K562 (cell line): ENCODE measurements at regions not wholly inside any gene's neighbourhood (a gene's known extent, or its start where the extent isn't known, plus 50 kb on each side); places are given as distances from the start of the nearest gene placed in this dataset.
"Not testable (repeated sequence)": the region's sequence is repeated elsewhere in the genome, so short reads cannot be mapped to it uniquely, and the experiment has no call there.

Experiments
- ATAC-seq: fragments of 200-7000 bp; cut with Tn5 transposase; 3 replicates; pipeline ENCODE4 v1.9.1; 2020; ENCODE audit warnings: moderate library complexity
- BruUV-seq: library from RNA; stranded (reverse); fragments of 400-500 nt; replicated peaks from 2 replicates; lab custom pipeline; 2021; lab: Mats Ljungman, UMichigan
- CTCF ChIA-PET: fragments of 300-600 bp; formaldehyde crosslinking; extraction: SDS; loops from one replicate; lab custom pipeline; 2021; ENCODE audit warnings: low intra/inter-chr PET ratio; lab: Yijun Ruan, JAX
- POLR2A ChIA-PET: fragments of 300-600, 350-650 bp; sonication (Branson Sonifier 250); formaldehyde crosslinking; extraction: SDS; loops from one replicate; lab custom pipeline; 2021; ENCODE audit warnings: antibody characterized with exemption, inconsistent platforms; lab: Yijun Ruan, JAX
- DNase-seq, 4 experiments: peaks; one replicate each; pipeline versions ENCODE4 v3.0.0 to v3.0.0-alpha.2; 2011 to 2018; ENCODE audit warnings: low spot score in 3 of 4, mixed read lengths in 3 of 4; ENCODE audit errors: extremely low read depth in 1 of 4
- FAIRE-seq: peaks from 2 replicates; lab custom pipeline; 2011; peaks lifted over from hg19 to GRCh38; lab: Jason Lieb, UNC
- H2AFZ ChIP-seq: 2 replicates; pipeline ENCODE4 v1.6.0; 2011; ENCODE audit warnings: low read depth, low read length, control low read depth, inconsistent platforms
- H3K27ac ChIP-seq: fragments of 200-600 bp; 3 replicates; pipeline ENCODE4 v1.8.0; 2011; ENCODE audit warnings: low read depth, mild to moderate bottlenecking, control low read depth, inconsistent platforms, low read length, moderate library complexity, mixed read lengths; ENCODE audit errors: extremely low read depth
- H3K27me3 ChIP-seq, 2 experiments: fragments of 300-600 bp in 1 of 2; 2 replicates in 1 of 2; 3 replicates in 1 of 2; pipeline versions ENCODE4 v1.6.0 to v1.8.0; 2011; ENCODE audit warnings: inconsistent platforms in 2 of 2, low read length in 2 of 2, mild to moderate bottlenecking in 1 of 2, mixed read lengths in 1 of 2, moderate library complexity in 1 of 2; ENCODE audit not compliant: control insufficient read depth in 2 of 2, insufficient read depth in 2 of 2
- H3K36me3 ChIP-seq: fragments of 300-600 bp; 3 replicates; pipeline ENCODE4 v1.8.0; 2011; ENCODE audit warnings: mild to moderate bottlenecking, low read length, inconsistent platforms; ENCODE audit not compliant: control insufficient read depth, insufficient read depth
- H3K4me1 ChIP-seq, 2 experiments: fragments of 200-600 bp in 1 of 2; replicated peaks in 1 of 2; 2 replicates in 1 of 2; 3 replicates in 1 of 2; pipeline versions ENCODE4 v1.5.1 to v1.8.0; 2011; ENCODE audit warnings: inconsistent platforms in 2 of 2, low read length in 2 of 2, mild to moderate bottlenecking in 1 of 2, mixed read lengths in 1 of 2, moderate library complexity in 1 of 2; ENCODE audit not compliant: control insufficient read depth in 2 of 2, insufficient read depth in 2 of 2
- H3K4me2 ChIP-seq: 2 replicates; pipeline ENCODE4 v1.6.1; 2011; ENCODE audit warnings: low read length, control low read depth, inconsistent platforms, mixed read lengths; ENCODE audit not compliant: insufficient read depth
- H3K4me3 ChIP-seq: fragments of 200-600 bp; sonication (generic), shearing (Covaris generic); 2 replicates; pipeline ENCODE4 v1.5.1; 2016; ENCODE audit warnings: control low read depth, inconsistent platforms
- H3K79me2 ChIP-seq: fragments of 200-600 bp; 3 replicates; pipeline ENCODE4 v1.8.0; 2011; ENCODE audit warnings: low read length, inconsistent platforms; ENCODE audit not compliant: control insufficient read depth, insufficient read depth
- H3K9ac ChIP-seq, 2 experiments: 2 replicates each; pipeline versions ENCODE4 v1.6.0 to v1.6.1; 2011; ENCODE audit warnings: low read depth in 2 of 2, low read length in 2 of 2, control low read depth in 1 of 2, inconsistent platforms in 1 of 2, mild to moderate bottlenecking in 1 of 2, mixed read lengths in 1 of 2; ENCODE audit not compliant: insufficient read depth in 1 of 2
- H3K9me1 ChIP-seq: one replicate; pipeline ENCODE4 v1.6.0; 2011; ENCODE audit warnings: inconsistent platforms, mild to moderate bottlenecking, low read length, moderate library complexity; ENCODE audit not compliant: control insufficient read depth, insufficient read depth
- H3K9me3 ChIP-seq: replicated peaks from 2 replicates; pipeline ENCODE4 v1.5.1; 2011; ENCODE audit warnings: low read depth, low read length, inconsistent platforms; ENCODE audit not compliant: control insufficient read depth, insufficient read depth
- H4K20me1 ChIP-seq: replicated peaks from 2 replicates; pipeline ENCODE4 v1.6.1; 2011; ENCODE audit warnings: low read length, inconsistent platforms, mixed read lengths; ENCODE audit not compliant: control insufficient read depth, insufficient read depth
- RAD21 ChIP-seq, 2 experiments: fragments of 250-450 bp in 1 of 2; fragments of 450-650 bp in 1 of 2; sonication (Bioruptor Pico) in 1 of 2; formaldehyde crosslinking in 1 of 2; IDR thresholded peaks in 1 of 2; conservative IDR thresholded peaks in 1 of 2; 2 replicates each; pipeline versions ENCODE4 v1.4.0 to v1.8.0; 2020 to 2022; ENCODE audit warnings: mild to moderate bottlenecking in 2 of 2, moderate library complexity in 1 of 2
- ZNF384 ChIP-seq: IDR thresholded peaks from 2 replicates; pipeline ENCODE4 v1.6.1; 2012; ENCODE audit warnings: low read depth, low read length, improper control_type of control experiment
- WGBS: fragments of 100-300 bp; shearing (Covaris generic); methylation state at CpG from one replicate; pipeline ENCODE4 v1.1.6; 2016; ENCODE audit warnings: low coverage, mixed read lengths; ENCODE audit not compliant: insufficient coverage; ENCODE audit errors: missing lambda C conversion rate; 5-methylcytosine and 5-hydroxymethylcytosine counted together
- in situ Hi-C: fragments of 300-500 bp; cut with MboI; formaldehyde crosslinking; loops from 4 replicates; pipeline ENCODE4 v1.15.0; 2018; ENCODE audit warnings: inconsistent platforms, mixed read lengths
- intact Hi-C: fragments of 100-400 bp; cut with micrococcal nuclease; formaldehyde crosslinking; loops from 2 replicates; pipeline ENCODE4 v1.14.2; 2022

DNA sequence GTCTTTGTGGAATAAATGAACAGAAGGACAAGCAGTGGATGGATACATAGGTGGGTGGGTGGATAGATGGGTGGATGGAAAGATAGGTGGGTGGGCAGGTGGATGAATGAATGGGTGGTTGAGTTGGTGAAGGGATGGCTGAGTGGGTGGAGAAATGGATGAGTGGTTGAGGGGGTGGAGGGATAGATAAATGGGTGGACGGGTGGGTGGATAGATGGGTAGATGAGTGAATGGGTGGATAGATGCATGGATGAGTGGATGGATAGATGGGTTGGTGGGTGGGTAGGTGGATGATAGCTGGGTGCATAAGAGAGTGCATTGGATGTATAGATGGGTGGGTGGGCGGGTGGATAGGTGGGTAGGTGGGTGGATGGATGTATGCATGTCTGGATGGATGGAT, 63.5 kb downstream of the UNC93B1 start:
- FAIRE-seq, H3K79me2 ChIP-seq, H3K27me3 ChIP-seq, POLR2A ChIA-PET, H3K4me2 ChIP-seq, H3K9me1 ChIP-seq, H2AFZ ChIP-seq, H4K20me1 ChIP-seq, H3K4me3 ChIP-seq, CTCF ChIA-PET, BruUV-seq, H3K9me3 ChIP-seq, in situ Hi-C loops, ATAC-seq, H3K4me1 ChIP-seq, H3K36me3 ChIP-seq, H3K27ac ChIP-seq, DNase-seq, intact Hi-C loops, H3K9ac ChIP-seq: not testable (repeated sequence)
- 0% methylated on average over 2 of the region's 2 CpGs for WGBS

DNA sequence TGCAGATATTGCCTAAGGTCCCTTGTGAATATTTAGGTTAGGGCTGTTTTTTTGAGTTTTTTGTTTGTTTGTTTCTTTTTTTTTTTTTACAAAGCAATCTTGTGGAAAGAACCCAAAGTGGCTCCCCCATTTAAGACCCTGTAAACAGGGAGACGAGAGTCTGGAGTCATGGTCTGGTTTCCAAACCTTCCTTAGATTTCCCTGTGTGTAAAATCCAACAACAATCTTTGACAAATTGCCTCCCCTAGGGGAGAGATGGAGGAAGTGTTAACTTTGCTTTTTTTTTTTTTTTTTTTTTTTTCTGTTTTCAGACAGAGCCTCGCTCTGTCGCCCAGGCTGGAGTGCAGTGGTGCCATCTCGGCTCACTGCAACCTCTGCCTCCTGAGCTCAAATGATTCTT, 64.9 kb downstream of the UNC93B1 start:
- in situ Hi-C loops: loop anchor here (10.0 kb wide), 1 partner anchor 94 kb away; no protein-coding TSS in a partner anchor
- H3K79me2 ChIP-seq, POLR2A ChIA-PET, H3K4me2 ChIP-seq, H2AFZ ChIP-seq, H3K9ac ChIP-seq, H3K9me1 ChIP-seq, FAIRE-seq, intact Hi-C loops, DNase-seq, H3K27me3 ChIP-seq, H3K9me3 ChIP-seq, BruUV-seq, H4K20me1 ChIP-seq, H3K36me3 ChIP-seq, H3K4me3 ChIP-seq, CTCF ChIA-PET, H3K4me1 ChIP-seq, ATAC-seq, H3K27ac ChIP-seq: not testable (repeated sequence)
- TF ChIP-seq ZNF384 (0 out of 2 replicates have a peak, but pooled peaks have one; percentile 14), RAD21 (CRISPR knock-in tag; conservative IDR thresholded peaks at IDR 0.05 in 1 of 2, IDR thresholded peaks at IDR 0.05 in 1 of 2) (peak in 1 of 2 experiments; percentile 44; a peak in 1 of 4 replicates)
- 0% methylated on average over 1 of the region's 4 CpGs for WGBS

DNA sequence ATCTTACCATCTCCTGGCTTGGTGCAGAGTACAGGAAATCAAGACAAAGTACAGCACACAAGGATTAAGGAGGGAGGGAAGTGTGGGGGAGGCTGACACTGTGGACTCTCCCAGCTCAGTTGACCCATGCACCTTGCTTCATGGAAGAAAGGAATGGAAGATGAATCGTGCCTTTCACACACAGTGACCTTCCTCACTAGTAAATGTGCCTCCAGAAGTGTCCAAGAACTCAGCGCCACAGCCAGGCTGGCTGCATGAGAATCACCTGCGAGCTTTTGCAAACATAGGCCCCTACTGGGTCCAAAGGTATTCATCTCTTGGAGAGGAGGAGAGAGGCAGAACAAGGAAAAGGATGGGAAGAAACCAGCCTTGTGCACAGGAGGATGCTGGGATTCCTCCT, 65.5 kb downstream of the UNC93B1 start:
- CTCF ChIA-PET, H3K4me3 ChIP-seq, POLR2A ChIA-PET, FAIRE-seq, intact Hi-C loops, H3K9me1 ChIP-seq, H3K36me3 ChIP-seq, H3K9ac ChIP-seq, H3K4me1 ChIP-seq, H2AFZ ChIP-seq, H3K4me2 ChIP-seq, H3K27ac ChIP-seq, H3K79me2 ChIP-seq, ATAC-seq, DNase-seq, H4K20me1 ChIP-seq, H3K9me3 ChIP-seq, H3K27me3 ChIP-seq, BruUV-seq: not testable (repeated sequence)
- in situ Hi-C loops: loop anchor here (10.0 kb wide), 1 partner anchor 94 kb away; no protein-coding TSS in a partner anchor
- 0% methylated on average over 3 of the region's 3 CpGs for WGBS

DNA sequence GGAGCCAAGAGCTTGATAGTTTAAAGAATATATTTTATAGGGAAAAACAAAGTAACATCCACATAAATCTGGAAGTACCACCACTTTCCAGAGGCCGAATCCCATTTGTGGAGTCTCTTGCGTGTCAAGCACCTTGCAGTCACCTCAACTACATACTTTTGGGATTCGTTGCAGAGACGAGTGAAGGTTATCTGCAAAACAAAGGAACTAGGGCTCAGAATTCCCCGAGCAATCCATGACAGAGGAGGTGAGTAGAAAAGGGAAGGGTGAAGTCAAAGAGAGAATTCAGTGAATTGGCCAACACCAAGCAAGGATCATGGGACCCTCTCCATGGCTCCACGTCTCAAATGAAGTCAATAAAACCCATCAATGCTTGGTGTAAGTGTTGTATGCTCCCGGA, 80.3 kb downstream of the UNC93B1 start:
- H3K9ac ChIP-seq, H3K4me2 ChIP-seq, DNase-seq, H3K4me3 ChIP-seq, H3K36me3 ChIP-seq, H2AFZ ChIP-seq, H3K79me2 ChIP-seq, ATAC-seq, BruUV-seq, H4K20me1 ChIP-seq, H3K9me1 ChIP-seq, POLR2A ChIA-PET, H3K27ac ChIP-seq, H3K9me3 ChIP-seq, in situ Hi-C loops, H3K4me1 ChIP-seq, H3K27me3 ChIP-seq, intact Hi-C loops, CTCF ChIA-PET, FAIRE-seq: not testable (repeated sequence)
- 0% methylated on average over 7 of the region's 7 CpGs for WGBS
